Hepatocyte (in vitro differentiated cells): ENCODE measurements at regions not wholly inside any gene's neighbourhood (a gene's known extent, or its start where the extent isn't known, plus 50 kb on each side); places are given as distances from the start of the nearest gene placed in this dataset.
A peak's percentile ranks its signal among the peaks of the same experiment; 100 is the strongest.

Experiments
- DNase-seq: peaks from one replicate; pipeline ENCODE4 v3.0.0-alpha.2; 2016; ENCODE audit warnings: low spot score
- H2AFZ ChIP-seq: fragments of 200-600 bp; sonication (generic); 2 replicates; pipeline ENCODE4 v1.6.0; 2016; ENCODE audit warnings: antibody characterized with exemption, mild to moderate bottlenecking
- H3K27ac ChIP-seq: fragments of 200-600 bp; sonication (generic); 2 replicates; pipeline ENCODE4 v1.5.1; 2016; ENCODE audit warnings: mild to moderate bottlenecking
- H3K27me3 ChIP-seq: fragments of 200-600 bp; sonication (generic); 2 replicates; pipeline ENCODE4 v1.6.1; 2016
- H3K36me3 ChIP-seq: fragments of 200-600 bp; sonication (generic); replicated peaks from 2 replicates; pipeline ENCODE4 v1.5.1; 2016; ENCODE audit warnings: low read depth; ENCODE audit not compliant: insufficient read depth
- H3K4me1 ChIP-seq: fragments of 200-600 bp; sonication (generic); 2 replicates; pipeline ENCODE4 v1.5.1; 2016; ENCODE audit warnings: mild to moderate bottlenecking, moderate library complexity; ENCODE audit not compliant: insufficient read depth
- H3K4me2 ChIP-seq: fragments of 200-600 bp; sonication (generic); 2 replicates; pipeline ENCODE4 v1.6.0; 2016
- H3K4me3 ChIP-seq: fragments of 200-600 bp; sonication (generic); 2 replicates; pipeline ENCODE4 v1.5.1; 2016; ENCODE audit warnings: mild to moderate bottlenecking
- H3K79me2 ChIP-seq: fragments of 200-600 bp; sonication (generic); 2 replicates; pipeline ENCODE4 v1.6.0; 2017; ENCODE audit warnings: mild to moderate bottlenecking
- H3K9me2 ChIP-seq: fragments of 200-600 bp; sonication (generic); replicated peaks from 2 replicates; pipeline ENCODE4 v1.6.0; 2017; ENCODE audit warnings: mild to moderate bottlenecking; ENCODE audit not compliant: insufficient read depth
- H3K9me3 ChIP-seq: fragments of 200-600 bp; sonication (generic); 2 replicates; pipeline ENCODE4 v1.5.1; 2016; ENCODE audit warnings: low read depth, mild to moderate bottlenecking
- H4K20me1 ChIP-seq: fragments of 200-600 bp; sonication (generic); 2 replicates; pipeline ENCODE4 v1.6.0; 2016; ENCODE audit warnings: mild to moderate bottlenecking; ENCODE audit not compliant: insufficient read depth, poor library complexity, severe bottlenecking
- CTCF ChIP-seq: fragments of 200-600 bp; sonication (generic); IDR thresholded peaks from 2 replicates; pipeline ENCODE4 v1.5.1; 2016; ENCODE audit warnings: antibody characterized with exemption, mild to moderate bottlenecking; ENCODE audit not compliant: poor library complexity
- EZH2 ChIP-seq: fragments of 200-600 bp; sonication (generic); IDR thresholded peaks from 2 replicates; pipeline ENCODE4 v1.6.1; 2016; ENCODE audit warnings: antibody characterized with exemption, mild to moderate bottlenecking, borderline replicate concordance
- EZH2phosphoT487 ChIP-seq: fragments of 200-600 bp; sonication (generic); IDR thresholded peaks from one replicate; pipeline ENCODE4 v1.6.1; 2018; ENCODE audit warnings: antibody characterized with exemption, mild to moderate bottlenecking, low read depth, moderate library complexity; ENCODE audit not compliant: unreplicated experiment, severe bottlenecking
- WGBS: methylation state at CpG from one replicate; pipeline ENCODE4 v1.1.6; 2016; ENCODE audit warnings: low lambda C conversion rate; ENCODE audit errors: missing lambda C conversion rate; 5-methylcytosine and 5-hydroxymethylcytosine counted together

GRCh38 chr3:182180654-182181385, 469.1 kb downstream of the SOX2 start:
- TF ChIP-seq CTCF (no peak), EZH2phosphoT487 (no peak), EZH2 (no peak)
- Histone ChIP-seq H4K20me1 (no peaks in the 10 kb centered on the region), H3K36me3 (no peaks in the 10 kb centered on the region), H3K4me2 (peak overlapping the region; percentile 51), H3K9me3 (no peaks in the 10 kb centered on the region), H2AFZ (no peak overlapping the region), H3K4me3 (no peak overlapping the region), H3K4me1 (peaks cover 26% of the 10 kb centered on the region), H3K27me3 (no peaks in the 10 kb centered on the region), H3K27ac (no peak overlapping the region), H3K79me2 (no peaks in the 10 kb centered on the region), H3K9me2 (no peaks in the 10 kb centered on the region)
- no peak for DNase-seq
- WGBS = 23% methylated on average over 9 of the region's 9 CpGs

GRCh38 chr3:182182531-182182968, 470.8 kb downstream of the SOX2 start:
- Histone ChIP-seq H3K9me3 (no peaks in the 10 kb centered on the region), H3K4me3 (no peak overlapping the region), H2AFZ (no peak overlapping the region), H3K79me2 (no peaks in the 10 kb centered on the region), H3K27me3 (no peaks in the 10 kb centered on the region), H3K4me2 (no peak overlapping the region), H3K36me3 (no peaks in the 10 kb centered on the region), H3K27ac (no peak overlapping the region), H4K20me1 (no peaks in the 10 kb centered on the region), H3K9me2 (no peaks in the 10 kb centered on the region), H3K4me1 (peaks cover 26% of the 10 kb centered on the region)
- DNase-seq = no peak
- WGBS = 72% methylated on average over 5 of the region's 5 CpGs
- no peak for TF ChIP-seq CTCF
- no peak for TF ChIP-seq EZH2phosphoT487

GRCh38 chr3:182183716-182184430, 472.1 kb downstream of the SOX2 start:
- H4K20me1 ChIP-seq = no peaks in the 10 kb centered on the region
- no peaks in the 10 kb centered on the region for H3K9me2 ChIP-seq
- no peaks in the 10 kb centered on the region for H3K36me3 ChIP-seq
- H3K79me2 ChIP-seq = no peaks in the 10 kb centered on the region
- DNase-seq = no peak
- H3K4me1 ChIP-seq = peaks cover 25% of the 10 kb centered on the region
- no peak for TF ChIP-seq EZH2phosphoT487
- TF ChIP-seq EZH2 = no peak
- TF ChIP-seq CTCF = no peak
- H2AFZ ChIP-seq = no peak overlapping the region
- no peak overlapping the region for H3K27ac ChIP-seq
- H3K9me3 ChIP-seq = no peaks in the 10 kb centered on the region
- H3K4me2 ChIP-seq = no peak overlapping the region
- no peak overlapping the region for H3K4me3 ChIP-seq
- H3K27me3 ChIP-seq = no peaks in the 10 kb centered on the region
- WGBS = 48% methylated on average over 6 of the region's 6 CpGs
